IMR-90 (cell line): ENCODE measurements at regions not wholly inside any gene's neighbourhood (a gene's known extent, or its start where the extent isn't known, plus 50 kb on each side); places are given as distances from the start of the nearest gene placed in this dataset.

Source experiments
- CEBPB ChIP-seq: IDR thresholded peaks from 2 replicates; pipeline ENCODE4 v1.6.1; 2012; ENCODE audit warnings: low read depth, low read length, improper control_type of control experiment
- MAFK ChIP-seq: IDR thresholded peaks from 2 replicates; pipeline ENCODE4 v1.6.1; 2012; ENCODE audit warnings: low read depth, low read length, improper control_type of control experiment
- MAZ ChIP-seq: IDR thresholded peaks from 2 replicates; pipeline ENCODE4 v1.6.1; 2012; ENCODE audit warnings: low read depth, mild to moderate bottlenecking, low read length, improper control_type of control experiment, moderate library complexity, borderline replicate concordance
- MXI1 ChIP-seq: IDR thresholded peaks from 2 replicates; pipeline ENCODE4 v1.6.1; 2012; ENCODE audit warnings: low read depth, mild to moderate bottlenecking, low read length, moderate library complexity, borderline replicate concordance
- POLR2A ChIP-seq: IDR thresholded peaks from 2 replicates; pipeline ENCODE4 v1.6.1; 2012; ENCODE audit warnings: mild to moderate bottlenecking, low read depth, low read length
- RFX5 ChIP-seq: IDR thresholded peaks from 2 replicates; pipeline ENCODE4 v1.8.0; 2012; ENCODE audit warnings: low read depth, mild to moderate bottlenecking, low read length, moderate library complexity
- SMC3 ChIP-seq: fragments of 150-350 bp; IDR thresholded peaks from 2 replicates; pipeline ENCODE4 v1.6.1; 2016; ENCODE audit warnings: low read depth, mild to moderate bottlenecking, antibody characterized with exemption, low read length, moderate library complexity
- TF ChIP-seq, protein P1 (sequence below): conservative IDR thresholded peaks from 2 replicates; pipeline ENCODE4 v1.5.1; 2012; ENCODE audit warnings: mild to moderate bottlenecking, low read depth, low read length, improper control_type of control experiment

GRCh38 chr11:26084313-26084712 lies 247.6 kb upstream of the ANO3 start:
- no peak for TF ChIP-seq SMC3
- TF ChIP-seq, protein P1, sequence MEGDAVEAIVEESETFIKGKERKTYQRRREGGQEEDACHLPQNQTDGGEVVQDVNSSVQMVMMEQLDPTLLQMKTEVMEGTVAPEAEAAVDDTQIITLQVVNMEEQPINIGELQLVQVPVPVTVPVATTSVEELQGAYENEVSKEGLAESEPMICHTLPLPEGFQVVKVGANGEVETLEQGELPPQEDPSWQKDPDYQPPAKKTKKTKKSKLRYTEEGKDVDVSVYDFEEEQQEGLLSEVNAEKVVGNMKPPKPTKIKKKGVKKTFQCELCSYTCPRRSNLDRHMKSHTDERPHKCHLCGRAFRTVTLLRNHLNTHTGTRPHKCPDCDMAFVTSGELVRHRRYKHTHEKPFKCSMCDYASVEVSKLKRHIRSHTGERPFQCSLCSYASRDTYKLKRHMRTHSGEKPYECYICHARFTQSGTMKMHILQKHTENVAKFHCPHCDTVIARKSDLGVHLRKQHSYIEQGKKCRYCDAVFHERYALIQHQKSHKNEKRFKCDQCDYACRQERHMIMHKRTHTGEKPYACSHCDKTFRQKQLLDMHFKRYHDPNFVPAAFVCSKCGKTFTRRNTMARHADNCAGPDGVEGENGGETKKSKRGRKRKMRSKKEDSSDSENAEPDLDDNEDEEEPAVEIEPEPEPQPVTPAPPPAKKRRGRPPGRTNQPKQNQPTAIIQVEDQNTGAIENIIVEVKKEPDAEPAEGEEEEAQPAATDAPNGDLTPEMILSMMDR: no peak
- TF ChIP-seq CEBPB: no peak
- TF ChIP-seq POLR2A: no peak
- TF ChIP-seq MAZ: no peak
- TF ChIP-seq MAFK: no peak
- TF ChIP-seq RFX5: no peak
- no peak for TF ChIP-seq MXI1
